ENCODE measurements at regions not wholly inside any gene's neighbourhood (a gene's known extent, or its start where the extent isn't known, plus 50 kb on each side); places are given as distances from the start of the nearest gene placed in this dataset.

GRCh38 chr6:134519465-134519864 lies 201.6 kb upstream of the SGK1 start:
- H3K4me3 ChIP-seq (ENCODE audit: low read depth, low read length) = no peak overlapping the region
- no peaks in the 10 kb centered on the region for H3K27me3 ChIP-seq (replicated peaks)
- in situ Hi-C loops (cut with HindIII; ENCODE audit: low pct_ligation_motif_present, low sequenced_read_pairs) = no loop called here
- peak overlapping the region; percentile 52 for H3K27ac ChIP-seq
- H3K36me3 ChIP-seq (replicated peaks) = no peaks in the 10 kb centered on the region
- DNase-seq = peak; percentile 63
- no peak for TF ChIP-seq CTCF (IDR thresholded peaks at IDR 0.05; ENCODE audit: low read depth, low read length, missing control alignments)

GRCh38 chr6:134517868-134518267 lies 200.0 kb upstream of the SGK1 start:
- no peak for TF ChIP-seq CTCF (IDR thresholded peaks at IDR 0.05; ENCODE audit: low read depth, low read length, missing control alignments)
- no peak overlapping the region for H3K4me3 ChIP-seq (ENCODE audit: low read depth, low read length)
- DNase-seq = no peak
- no peaks in the 10 kb centered on the region for H3K27me3 ChIP-seq (replicated peaks)
- H3K36me3 ChIP-seq (replicated peaks) = no peaks in the 10 kb centered on the region
- H3K27ac ChIP-seq = peak overlapping the region; percentile 41
- in situ Hi-C loops (cut with HindIII; ENCODE audit: low pct_ligation_motif_present, low sequenced_read_pairs) = no loop called here

GRCh38 chr6:134517145-134517658 lies 199.3 kb upstream of the SGK1 start:
- TF ChIP-seq CTCF (IDR thresholded peaks at IDR 0.05; ENCODE audit: low read depth, low read length, missing control alignments) = no peak
- no peaks in the 10 kb centered on the region for H3K36me3 ChIP-seq (replicated peaks)
- in situ Hi-C loops (cut with HindIII; ENCODE audit: low pct_ligation_motif_present, low sequenced_read_pairs) = no loop called here
- H3K4me3 ChIP-seq (ENCODE audit: low read depth, low read length) = peak overlapping the region; percentile 31
- no peaks in the 10 kb centered on the region for H3K27me3 ChIP-seq (replicated peaks)
- H3K27ac ChIP-seq = peak overlapping the region; percentile 41
- DNase-seq = peak; percentile 84

GRCh38 chr6:134516582-134516981 lies 198.7 kb upstream of the SGK1 start:
- DNase-seq = no peak
- TF ChIP-seq CTCF (IDR thresholded peaks at IDR 0.05; ENCODE audit: low read depth, low read length, missing control alignments) = no peak
- Histone ChIP-seq H3K27me3 (replicated peaks) (no peaks in the 10 kb centered on the region), H3K4me3 (ENCODE audit: low read depth, low read length) (no peak overlapping the region), H3K27ac (peak overlapping the region; percentile 41), H3K36me3 (replicated peaks) (no peaks in the 10 kb centered on the region)
- in situ Hi-C loops (cut with HindIII; ENCODE audit: low pct_ligation_motif_present, low sequenced_read_pairs) = no loop called here

GRCh38 chr6:134515986-134516385 lies 198.1 kb upstream of the SGK1 start:
- no peak overlapping the region for H3K4me3 ChIP-seq (ENCODE audit: low read depth, low read length)
- DNase-seq = no peak
- TF ChIP-seq CTCF (IDR thresholded peaks at IDR 0.05; ENCODE audit: low read depth, low read length, missing control alignments) = no peak
- H3K27me3 ChIP-seq (replicated peaks) = no peaks in the 10 kb centered on the region
- H3K36me3 ChIP-seq (replicated peaks) = no peaks in the 10 kb centered on the region
- in situ Hi-C loops (cut with HindIII; ENCODE audit: low pct_ligation_motif_present, low sequenced_read_pairs) = no loop called here
- no peak overlapping the region for H3K27ac ChIP-seq

- Histone ChIP-seq H3K27me3 (replicated peaks) (no peaks in the 10 kb centered on the region), H3K27ac (peak overlapping the region; percentile 6), H3K36me3 (replicated peaks) (no peaks in the 10 kb centered on the region), H3K4me3 (ENCODE audit: low read depth, low read length) (no peak overlapping the region)
- TF ChIP-seq CTCF (IDR thresholded peaks at IDR 0.05; ENCODE audit: low read depth, low read length, missing control alignments) = no peak
- no peak for DNase-seq
- in situ Hi-C loops (cut with HindIII; ENCODE audit: low pct_ligation_motif_present, low sequenced_read_pairs) = no loop called here
These were observed 195.1 kb upstream of the SGK1 start for GRCh38 chr6:134512981-134513391.
